Chondrocyte (in vitro differentiated cells): ENCODE measurements at regions not wholly inside any gene's neighbourhood (a gene's known extent, or its start where the extent isn't known, plus 50 kb on each side); places are given as distances from the start of the nearest gene placed in this dataset.

Experiments used
- DNase-seq: peaks from one replicate; pipeline ENCODE4 v3.0.0; 2021; ENCODE audit warnings: mixed read lengths, low spot score
- H3K27ac Mint-ChIP-seq: one replicate; pipeline ENCODE4 v1.8.0; 2021; ENCODE audit warnings: mild to moderate bottlenecking, moderate library complexity, mixed read lengths; ENCODE audit not compliant: unreplicated experiment
- H3K27me3 Mint-ChIP-seq: 2 replicates; pipeline ENCODE4 v1.8.0; 2021; ENCODE audit warnings: low read depth, mixed read lengths
- H3K36me3 Mint-ChIP-seq: 2 replicates; pipeline ENCODE4 v1.8.0; 2021; ENCODE audit warnings: low read depth, mixed read lengths
- H3K4me1 Mint-ChIP-seq: 2 replicates; pipeline ENCODE4 v1.8.0; 2021; ENCODE audit warnings: low read depth, mild to moderate bottlenecking, mixed read lengths
- H3K4me3 Mint-ChIP-seq: one replicate; pipeline ENCODE4 v1.8.0; 2021; ENCODE audit warnings: mild to moderate bottlenecking, moderate library complexity, mixed read lengths; ENCODE audit not compliant: unreplicated experiment
- H3K9me3 Mint-ChIP-seq: 2 replicates; pipeline ENCODE4 v1.8.0; 2021; ENCODE audit warnings: low read depth, mixed read lengths
- CTCF ChIP-seq: fragments of 200-600 bp; sonication (generic); IDR thresholded peaks from 2 replicates; pipeline ENCODE4 v1.5.0; 2021; ENCODE audit warnings: antibody characterized with exemption, mild to moderate bottlenecking, moderate library complexity

GRCh38 chr12:124097701-124098100 lies 124.7 kb downstream of the ZNF664 start:
- Mint-ChIP-seq H3K27ac (peak overlapping the region; percentile 34), H3K27me3 (peaks cover 25% of the 10 kb centered on the region), H3K36me3 (peaks cover 3% of the 10 kb centered on the region), H3K9me3 (no peaks in the 10 kb centered on the region), H3K4me1 (peaks cover 19% of the 10 kb centered on the region), H3K4me3 (no peak overlapping the region)
- TF ChIP-seq CTCF = no peak
- no peak for DNase-seq

GRCh38 chr12:124098101-124098757 lies 125.2 kb downstream of the ZNF664 start:
- Mint-ChIP-seq H3K9me3 (no peaks in the 10 kb centered on the region), H3K36me3 (peaks cover 3% of the 10 kb centered on the region), H3K27ac (no peak overlapping the region), H3K4me3 (no peak overlapping the region), H3K27me3 (peaks cover 25% of the 10 kb centered on the region), H3K4me1 (peaks cover 19% of the 10 kb centered on the region)
- TF ChIP-seq CTCF = no peak
- no peak for DNase-seq

- no peaks in the 10 kb centered on the region for H3K9me3 Mint-ChIP-seq
- no peak for DNase-seq
- H3K27me3 Mint-ChIP-seq = peaks cover 25% of the 10 kb centered on the region
- H3K36me3 Mint-ChIP-seq = peaks cover 3% of the 10 kb centered on the region
- no peak overlapping the region for H3K4me3 Mint-ChIP-seq
- TF ChIP-seq CTCF = no peak
- H3K4me1 Mint-ChIP-seq = peaks cover 19% of the 10 kb centered on the region
- no peak overlapping the region for H3K27ac Mint-ChIP-seq
Measured at GRCh38 chr12:124098887-124099286, 125.9 kb downstream of the ZNF664 start.

GRCh38 chr12:124099661-124100060 lies 126.6 kb downstream of the ZNF664 start:
- Mint-ChIP-seq H3K4me1 (peaks cover 19% of the 10 kb centered on the region), H3K27ac (no peak overlapping the region), H3K4me3 (no peak overlapping the region), H3K27me3 (peaks cover 25% of the 10 kb centered on the region), H3K9me3 (no peaks in the 10 kb centered on the region), H3K36me3 (peaks cover 3% of the 10 kb centered on the region)
- no peak for TF ChIP-seq CTCF
- DNase-seq = no peak

- peaks cover 19% of the 10 kb centered on the region for H3K4me1 Mint-ChIP-seq
- H3K9me3 Mint-ChIP-seq = no peaks in the 10 kb centered on the region
- no peak overlapping the region for H3K4me3 Mint-ChIP-seq
- H3K36me3 Mint-ChIP-seq = peaks cover 3% of the 10 kb centered on the region
- no peak for DNase-seq
- peaks cover 25% of the 10 kb centered on the region for H3K27me3 Mint-ChIP-seq
- TF ChIP-seq CTCF = no peak
- no peak overlapping the region for H3K27ac Mint-ChIP-seq
Measured at GRCh38 chr12:124100572-124101178, 127.7 kb downstream of the ZNF664 start.
